ENCODE measurements at regions not wholly inside any gene's neighbourhood (a gene's known extent, or its start where the extent isn't known, plus 50 kb on each side); places are given as distances from the start of the nearest gene placed in this dataset.

GRCh38 chr6:95292011-95292410 lies 285.3 kb upstream of the MANEA start:
- TF ChIP-seq REST (IDR thresholded peaks at IDR 0.05; ENCODE audit: insufficient replicate concordance, low read depth) (no peak), GABPA (IDR thresholded peaks at IDR 0.05; ENCODE audit: low read depth) (no peak), POLR2AphosphoS5 (IDR thresholded peaks at IDR 0.05; ENCODE audit: low read depth) (no peak), SPI1 (IDR thresholded peaks at IDR 0.05; ENCODE audit: borderline replicate concordance, low read depth) (no peak)
- TF ChIP-seq, protein P1, sequence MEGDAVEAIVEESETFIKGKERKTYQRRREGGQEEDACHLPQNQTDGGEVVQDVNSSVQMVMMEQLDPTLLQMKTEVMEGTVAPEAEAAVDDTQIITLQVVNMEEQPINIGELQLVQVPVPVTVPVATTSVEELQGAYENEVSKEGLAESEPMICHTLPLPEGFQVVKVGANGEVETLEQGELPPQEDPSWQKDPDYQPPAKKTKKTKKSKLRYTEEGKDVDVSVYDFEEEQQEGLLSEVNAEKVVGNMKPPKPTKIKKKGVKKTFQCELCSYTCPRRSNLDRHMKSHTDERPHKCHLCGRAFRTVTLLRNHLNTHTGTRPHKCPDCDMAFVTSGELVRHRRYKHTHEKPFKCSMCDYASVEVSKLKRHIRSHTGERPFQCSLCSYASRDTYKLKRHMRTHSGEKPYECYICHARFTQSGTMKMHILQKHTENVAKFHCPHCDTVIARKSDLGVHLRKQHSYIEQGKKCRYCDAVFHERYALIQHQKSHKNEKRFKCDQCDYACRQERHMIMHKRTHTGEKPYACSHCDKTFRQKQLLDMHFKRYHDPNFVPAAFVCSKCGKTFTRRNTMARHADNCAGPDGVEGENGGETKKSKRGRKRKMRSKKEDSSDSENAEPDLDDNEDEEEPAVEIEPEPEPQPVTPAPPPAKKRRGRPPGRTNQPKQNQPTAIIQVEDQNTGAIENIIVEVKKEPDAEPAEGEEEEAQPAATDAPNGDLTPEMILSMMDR (IDR thresholded peaks at IDR 0.05; ENCODE audit: insufficient read depth, low read length): no peak
- no peak overlapping the region for H3K27ac ChIP-seq (replicated peaks)
- no peak overlapping the region for H3K4me3 ChIP-seq (replicated peaks; ENCODE audit: insufficient read depth, low read length)
- no peaks in the 10 kb centered on the region for H3K27me3 ChIP-seq (ENCODE audit: insufficient read depth, poor library complexity, severe bottlenecking)
- DNase-seq (ENCODE audit: low read depth in 1 of 2, low spot score in 1 of 2): no peak

GRCh38 chr6:95293257-95293656 lies 284.1 kb upstream of the MANEA start:
- H3K27me3 ChIP-seq (ENCODE audit: insufficient read depth, poor library complexity, severe bottlenecking): no peaks in the 10 kb centered on the region
- H3K4me3 ChIP-seq (replicated peaks; ENCODE audit: insufficient read depth, low read length): no peak overlapping the region
- no peak overlapping the region for H3K27ac ChIP-seq (replicated peaks)
- DNase-seq (ENCODE audit: low read depth in 1 of 2, low spot score in 1 of 2): no peak
- TF ChIP-seq POLR2AphosphoS5 (IDR thresholded peaks at IDR 0.05; ENCODE audit: low read depth) (no peak), REST (IDR thresholded peaks at IDR 0.05; ENCODE audit: insufficient replicate concordance, low read depth) (no peak), GABPA (IDR thresholded peaks at IDR 0.05; ENCODE audit: low read depth) (no peak), SPI1 (IDR thresholded peaks at IDR 0.05; ENCODE audit: borderline replicate concordance, low read depth) (no peak)
- TF ChIP-seq, protein P1 (IDR thresholded peaks at IDR 0.05; ENCODE audit: insufficient read depth, low read length): no peak

DNA sequence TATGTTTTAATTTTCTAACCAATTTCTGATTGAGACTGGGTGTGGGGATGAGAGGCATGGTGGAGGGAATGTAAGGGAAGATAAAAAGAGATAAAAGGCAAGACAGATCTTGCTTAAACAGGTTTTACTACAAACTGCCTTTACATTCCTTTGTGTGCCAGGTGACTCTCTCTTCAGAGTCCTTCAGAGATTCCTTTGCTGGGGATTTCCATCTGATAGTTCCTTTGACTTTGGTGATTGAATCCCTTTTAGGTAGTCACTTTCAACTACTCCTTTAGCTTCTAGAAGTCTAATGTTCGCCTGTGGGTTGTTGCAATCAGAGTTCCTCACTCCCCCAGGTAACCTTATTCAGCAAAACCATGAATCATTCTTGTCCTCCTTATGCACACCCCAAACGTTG lies 283.3 kb upstream of the MANEA start:
- TF ChIP-seq GABPA (IDR thresholded peaks at IDR 0.05; ENCODE audit: low read depth) (no peak), POLR2AphosphoS5 (IDR thresholded peaks at IDR 0.05; ENCODE audit: low read depth) (no peak), REST (IDR thresholded peaks at IDR 0.05; ENCODE audit: insufficient replicate concordance, low read depth) (no peak), SPI1 (IDR thresholded peaks at IDR 0.05; ENCODE audit: borderline replicate concordance, low read depth) (no peak)
- TF ChIP-seq, protein P1 (IDR thresholded peaks at IDR 0.05; ENCODE audit: insufficient read depth, low read length): no peak
- H3K27ac ChIP-seq (replicated peaks): no peak overlapping the region
- DNase-seq (ENCODE audit: low read depth in 1 of 2, low spot score in 1 of 2): no peak

More for the DNA sequence above, 283.3 kb upstream of the MANEA start:
- Histone ChIP-seq H3K27me3 (ENCODE audit: insufficient read depth, poor library complexity, severe bottlenecking) (no peaks in the 10 kb centered on the region), H3K4me3 (replicated peaks; ENCODE audit: insufficient read depth, low read length) (no peak overlapping the region)
